Upper lobe of right lung (tissue), 1 donor: ENCODE measurements at regions not wholly inside any gene's neighbourhood (a gene's known extent, or its start where the extent isn't known, plus 50 kb on each side); places are given as distances from the start of the nearest gene placed in this dataset.
A peak's percentile ranks its signal among the peaks of the same experiment; 100 is the strongest.

Experiments
- ATAC-seq: fragments of 200-7000 bp; cut with Tn5 transposase; one replicate; pipeline ENCODE4 v1.9.1; 2020; ENCODE audit warnings: mild to moderate bottlenecking, moderate library complexity
- DNase-seq: peaks from one replicate; pipeline ENCODE4 v3.0.0-alpha.2; 2020
- H3K27ac ChIP-seq: fragments of 200-600 bp; one replicate; pipeline ENCODE4 v1.8.0; 2022
- H3K27me3 ChIP-seq: fragments of 200-600 bp; one replicate; pipeline ENCODE4 v1.8.0; 2022; ENCODE audit warnings: mild to moderate bottlenecking
- H3K36me3 ChIP-seq: fragments of 200-600 bp; one replicate; pipeline ENCODE4 v1.8.0; 2022
- H3K4me1 ChIP-seq: fragments of 200-600 bp; one replicate; pipeline ENCODE4 v1.8.0; 2022
- H3K4me3 ChIP-seq: fragments of 200-600 bp; one replicate; pipeline ENCODE4 v1.8.0; 2022; ENCODE audit warnings: mild to moderate bottlenecking
- H3K9me3 ChIP-seq: fragments of 200-600 bp; one replicate; pipeline ENCODE4 v1.8.0; 2022
- CTCF ChIP-seq: fragments of 200-600 bp; IDR thresholded peaks from one replicate; pipeline ENCODE4 v1.8.0; 2022; ENCODE audit warnings: antibody characterized with exemption
- intact Hi-C: fragments of 100-400 bp; cut with DNase I; formaldehyde crosslinking; loops from one replicate; pipeline ENCODE4 v1.11.0; 2022
- donor health status: DM: no; HTN: yes; CAD: no; lungs with severe emphysema.

GRCh38 chr2:21253311-21254027 lies 129.7 kb downstream of the TDRD15 start:
- Histone ChIP-seq H3K36me3 (no peaks in the 10 kb centered on the region), H3K9me3 (no peaks in the 10 kb centered on the region), H3K27me3 (no peaks in the 10 kb centered on the region), H3K27ac (no peak overlapping the region), H3K4me1 (no peaks in the 10 kb centered on the region), H3K4me3 (no peak overlapping the region)
- TF ChIP-seq CTCF = no peak
- ATAC-seq (no peak), DNase-seq (no peak)
- intact Hi-C loops = no loop called here

- DNase-seq = no peak
- H3K4me3 ChIP-seq = no peak overlapping the region
- H3K4me1 ChIP-seq = no peaks in the 10 kb centered on the region
- H3K27ac ChIP-seq = no peak overlapping the region
- no peaks in the 10 kb centered on the region for H3K27me3 ChIP-seq
- H3K9me3 ChIP-seq = no peaks in the 10 kb centered on the region
- no peak for ATAC-seq
- no peak for TF ChIP-seq CTCF
- intact Hi-C loops = no loop called here
- no peaks in the 10 kb centered on the region for H3K36me3 ChIP-seq
Measured at GRCh38 chr2:21254170-21254965, 130.6 kb downstream of the TDRD15 start.

- H3K27ac ChIP-seq = no peak overlapping the region
- ATAC-seq (peak; percentile 91), DNase-seq (no peak)
- H3K4me3 ChIP-seq = no peak overlapping the region
- no peaks in the 10 kb centered on the region for H3K4me1 ChIP-seq
- intact Hi-C loops = no loop called here
- no peaks in the 10 kb centered on the region for H3K36me3 ChIP-seq
- no peaks in the 10 kb centered on the region for H3K27me3 ChIP-seq
- TF ChIP-seq CTCF = no peak
- no peaks in the 10 kb centered on the region for H3K9me3 ChIP-seq
Measured at GRCh38 chr2:21256006-21256405, 132.2 kb downstream of the TDRD15 start.

- ATAC-seq (no peak), DNase-seq (no peak)
- intact Hi-C loops = no loop called here
- Histone ChIP-seq H3K27ac (no peak overlapping the region), H3K4me1 (no peaks in the 10 kb centered on the region), H3K4me3 (no peak overlapping the region), H3K9me3 (no peaks in the 10 kb centered on the region), H3K36me3 (no peaks in the 10 kb centered on the region), H3K27me3 (no peaks in the 10 kb centered on the region)
- no peak for TF ChIP-seq CTCF
Measured at GRCh38 chr2:21257621-21258020, 133.9 kb downstream of the TDRD15 start.

GRCh38 chr2:21258082-21258481 lies 134.3 kb downstream of the TDRD15 start:
- H3K4me1 ChIP-seq = no peaks in the 10 kb centered on the region
- ATAC-seq (no peak), DNase-seq (no peak)
- no peaks in the 10 kb centered on the region for H3K9me3 ChIP-seq
- no peaks in the 10 kb centered on the region for H3K36me3 ChIP-seq
- intact Hi-C loops = no loop called here
- TF ChIP-seq CTCF = no peak
- no peak overlapping the region for H3K4me3 ChIP-seq
- H3K27ac ChIP-seq = no peak overlapping the region
- H3K27me3 ChIP-seq = no peaks in the 10 kb centered on the region
